Prostate gland (tissue), 2 donors: ENCODE measurements at regions not wholly inside any gene's neighbourhood (a gene's known extent, or its start where the extent isn't known, plus 50 kb on each side); places are given as distances from the start of the nearest gene placed in this dataset.

ENCODE experiments used
- DNase-seq: peaks from one replicate; pipeline ENCODE4 v3.0.0-alpha.2; 2019; ENCODE audit warnings: low spot score
- H3K27ac ChIP-seq, 2 donors: fragments of 200-600 bp; sonication (generic); 2 replicates each; pipeline ENCODE4 v1.5.1; 2017 to 2019
- H3K27me3 ChIP-seq: fragments of 200-600 bp; sonication (generic); replicated peaks from 2 replicates; pipeline ENCODE4 v1.5.1; 2019; ENCODE audit not compliant: insufficient read depth
- H3K36me3 ChIP-seq, 2 donors: fragments of 200-600 bp; sonication (generic); 1 replicate in 1 of 2; 2 replicates in 1 of 2; pipeline versions ENCODE4 v1.5.1 to v1.8.1; 2017 to 2019
- H3K4me1 ChIP-seq: fragments of 200-600 bp; sonication (generic); replicated peaks from 2 replicates; pipeline ENCODE4 v1.5.1; 2019
- H3K4me3 ChIP-seq, 2 donors: fragments of 200-600 bp; sonication (generic); 2 replicates each; pipeline ENCODE4 v1.5.1; 2017 to 2019
- H3K9me3 ChIP-seq: fragments of 200-600 bp; sonication (generic); 2 replicates; pipeline ENCODE4 v1.5.1; 2017
- CTCF ChIP-seq, 4 experiments: fragments of 200-600 bp in 2 of 4; fragments of 450-650 bp in 2 of 4; sonication (generic) in 2 of 4; IDR thresholded peaks; 1 replicate in 3 of 4; 2 replicates in 1 of 4; pipeline ENCODE4 v1.5.1; 2016 to 2019; ENCODE audit warnings: antibody characterized with exemption in 4 of 4, mild to moderate bottlenecking in 2 of 4, moderate library complexity in 2 of 4
- POLR2A ChIP-seq: fragments of 450-650 bp; IDR thresholded peaks from one replicate; pipeline ENCODE4 v1.6.1; 2016; ENCODE audit warnings: antibody characterized with exemption, mild to moderate bottlenecking
- POLR2AphosphoS5 ChIP-seq: sonication (generic); formaldehyde crosslinking; IDR thresholded peaks from one replicate; pipeline ENCODE4 v1.6.1; 2017; ENCODE audit warnings: antibody characterized with exemption
- WGBS: methylation state at CpG from one replicate; pipeline ENCODE4 v1.1.5; 2018; 5-methylcytosine and 5-hydroxymethylcytosine counted together
- intact Hi-C: fragments of 100-400 bp; cut with DNase I; formaldehyde crosslinking; loops from one replicate; pipeline ENCODE4 v1.14.2; 2022

- WGBS: 94% methylated on average over 2 of the region's 2 CpGs
- no peak for DNase-seq
- TF ChIP-seq POLR2AphosphoS5 (no peak), CTCF (IDR thresholded peaks at IDR 0.05) (no peak), POLR2A (no peak)
Observed at GRCh38 chr2:125267683-125268082, 1242.6 kb downstream of the CNTNAP5 start.

GRCh38 chr2:125272651-125273050 lies 1247.6 kb downstream of the CNTNAP5 start:
- no peak for TF ChIP-seq POLR2AphosphoS5
- TF ChIP-seq CTCF (IDR thresholded peaks at IDR 0.05): no peak
- no peak for TF ChIP-seq POLR2A
- H3K27ac ChIP-seq: no peak overlapping the region
- no peak overlapping the region for H3K4me3 ChIP-seq
- H3K27me3 ChIP-seq: no peaks in the 10 kb centered on the region
- no peak for DNase-seq
- H3K36me3 ChIP-seq: no peaks in the 10 kb centered on the region
- intact Hi-C loops: no loop called here
- no peaks in the 10 kb centered on the region for H3K9me3 ChIP-seq
- 15% methylated on average over 1 of the region's 1 CpG for WGBS
- no peaks in the 10 kb centered on the region for H3K4me1 ChIP-seq

More at GRCh38 chr2:125267683-125268082, 1242.6 kb downstream of the CNTNAP5 start:
- H3K4me1 ChIP-seq: no peaks in the 10 kb centered on the region
- no peaks in the 10 kb centered on the region for H3K36me3 ChIP-seq
- intact Hi-C loops: no loop called here
- no peaks in the 10 kb centered on the region for H3K27me3 ChIP-seq
- no peaks in the 10 kb centered on the region for H3K9me3 ChIP-seq
- no peak overlapping the region for H3K4me3 ChIP-seq
- no peak overlapping the region for H3K27ac ChIP-seq

GRCh38 chr2:125274718-125275117 lies 1249.6 kb downstream of the CNTNAP5 start:
- Histone ChIP-seq H3K4me1 (no peaks in the 10 kb centered on the region), H3K36me3 (no peaks in the 10 kb centered on the region), H3K27me3 (no peaks in the 10 kb centered on the region), H3K27ac (no peak overlapping the region), H3K9me3 (no peaks in the 10 kb centered on the region), H3K4me3 (no peak overlapping the region)
- 77% methylated on average over 4 of the region's 4 CpGs for WGBS
- TF ChIP-seq POLR2A (no peak), POLR2AphosphoS5 (no peak), CTCF (IDR thresholded peaks at IDR 0.05) (no peak)
- DNase-seq: no peak
- intact Hi-C loops: no loop called here

GRCh38 chr2:125280265-125280664 lies 1255.2 kb downstream of the CNTNAP5 start:
- no peaks in the 10 kb centered on the region for H3K27me3 ChIP-seq
- intact Hi-C loops: no loop called here
- H3K36me3 ChIP-seq: no peaks in the 10 kb centered on the region
- no peaks in the 10 kb centered on the region for H3K4me1 ChIP-seq
- no peak for DNase-seq
- no peak for TF ChIP-seq POLR2AphosphoS5
- no peak for TF ChIP-seq CTCF (IDR thresholded peaks at IDR 0.05)
- no peak for TF ChIP-seq POLR2A
- no peak overlapping the region for H3K4me3 ChIP-seq
- no peaks in the 10 kb centered on the region for H3K9me3 ChIP-seq
- WGBS: 10% methylated on average over 2 of the region's 2 CpGs
- H3K27ac ChIP-seq: no peak overlapping the region

GRCh38 chr2:125281242-125281641 lies 1256.2 kb downstream of the CNTNAP5 start:
- Histone ChIP-seq H3K9me3 (no peaks in the 10 kb centered on the region), H3K4me1 (no peaks in the 10 kb centered on the region), H3K27me3 (no peaks in the 10 kb centered on the region), H3K36me3 (no peaks in the 10 kb centered on the region), H3K4me3 (no peak overlapping the region), H3K27ac (no peak overlapping the region)
- WGBS: 91% methylated on average over 1 of the region's 1 CpG
- TF ChIP-seq POLR2AphosphoS5 (no peak), POLR2A (no peak), CTCF (IDR thresholded peaks at IDR 0.05) (no peak)
- DNase-seq: no peak
- intact Hi-C loops: no loop called here
